WTC11 (cell line): ENCODE measurements at regions not wholly inside any gene's neighbourhood (a gene's known extent, or its start where the extent isn't known, plus 50 kb on each side); places are given as distances from the start of the nearest gene placed in this dataset.
A peak's percentile ranks its signal among the peaks of the same experiment; 100 is the strongest.

ENCODE experiments used
- CREB1 ChIP-seq: sonication (generic); formaldehyde crosslinking; IDR thresholded peaks from 2 replicates; pipeline ENCODE4 v1.8.0; 2023; ENCODE audit warnings: mild to moderate bottlenecking, missing genetic modification reagents
- CREM ChIP-seq: sonication (generic); formaldehyde crosslinking; IDR thresholded peaks from 2 replicates; pipeline ENCODE4 v1.8.1; 2022; ENCODE audit warnings: mild to moderate bottlenecking, missing genetic modification reagents, moderate library complexity
- ELF4 ChIP-seq: sonication (generic); formaldehyde crosslinking; IDR thresholded peaks from 2 replicates; pipeline ENCODE4 v1.8.1; 2022; ENCODE audit warnings: low read depth, mild to moderate bottlenecking, moderate library complexity, missing genetic modification reagents
- ETV6 ChIP-seq: sonication (generic); formaldehyde crosslinking; IDR thresholded peaks from 2 replicates; pipeline ENCODE4 v1.8.1; 2022; ENCODE audit warnings: mild to moderate bottlenecking, missing genetic modification reagents
- FOXK1 ChIP-seq: sonication (generic); formaldehyde crosslinking; IDR thresholded peaks from 2 replicates; pipeline ENCODE4 v1.8.0; 2022; ENCODE audit warnings: mild to moderate bottlenecking, moderate library complexity, missing genetic modification reagents
- GRHL2 ChIP-seq: fragments of 250-450 bp; sonication (Bioruptor Pico); IDR thresholded peaks from 2 replicates; pipeline ENCODE4 v1.8.0; 2022; ENCODE audit warnings: mild to moderate bottlenecking, moderate library complexity; ENCODE audit not compliant: insufficient replicate concordance, severe bottlenecking
- NFE2L1 ChIP-seq: sonication (generic); formaldehyde crosslinking; IDR thresholded peaks from 2 replicates; pipeline ENCODE4 v1.8.1; 2023; ENCODE audit warnings: missing genetic modification reagents
- NR2C2 ChIP-seq: sonication (generic); formaldehyde crosslinking; IDR thresholded peaks from 2 replicates; pipeline ENCODE4 v1.8.0; 2022; ENCODE audit warnings: mild to moderate bottlenecking, missing genetic modification reagents
- OVOL2 ChIP-seq: fragments of 250-450 bp; sonication (Bioruptor Pico); IDR thresholded peaks from 2 replicates; pipeline ENCODE4 v1.9.0; 2021; ENCODE audit warnings: mild to moderate bottlenecking, borderline replicate concordance
- SOX15 ChIP-seq: fragments of 250-450 bp; sonication (Bioruptor Pico); IDR thresholded peaks from 2 replicates; pipeline ENCODE4 v1.9.0; 2021; ENCODE audit warnings: mild to moderate bottlenecking
- TCF7 ChIP-seq: sonication (generic); formaldehyde crosslinking; IDR thresholded peaks from 2 replicates; pipeline ENCODE4 v1.8.0; 2022; ENCODE audit warnings: mild to moderate bottlenecking, low read depth, missing genetic modification reagents, moderate library complexity
- TP53 ChIP-seq: sonication (generic); formaldehyde crosslinking; IDR thresholded peaks from 2 replicates; pipeline ENCODE4 v1.8.1; 2023; ENCODE audit warnings: mild to moderate bottlenecking, missing genetic modification reagents
- ZBTB21 ChIP-seq: sonication (generic); formaldehyde crosslinking; IDR thresholded peaks from 2 replicates; pipeline ENCODE4 v1.8.1; 2023; ENCODE audit warnings: mild to moderate bottlenecking, missing genetic modification reagents, borderline replicate concordance
- ZNF219 ChIP-seq: sonication (generic); formaldehyde crosslinking; IDR thresholded peaks from 2 replicates; pipeline ENCODE4 v1.8.0; 2023; ENCODE audit warnings: missing genetic modification reagents, mild to moderate bottlenecking, borderline replicate concordance
- TF ChIP-seq, protein P1 (sequence below): fragments of 250-450 bp; sonication (Bioruptor Pico); IDR thresholded peaks from 2 replicates; pipeline ENCODE4 v1.9.0; 2021; ENCODE audit warnings: mild to moderate bottlenecking
- TF ChIP-seq, protein P2 (sequence below): fragments of 250-450 bp; sonication (Bioruptor Pico); IDR thresholded peaks from 2 replicates; pipeline ENCODE4 v2.1.2; 2022; ENCODE audit warnings: mild to moderate bottlenecking, moderate library complexity
- TF ChIP-seq, protein P3 (sequence below): sonication (generic); formaldehyde crosslinking; IDR thresholded peaks from 2 replicates; pipeline ENCODE4 v1.8.1; 2023; ENCODE audit warnings: mild to moderate bottlenecking, missing genetic modification reagents
- TF ChIP-seq, protein P4 (sequence below): sonication (generic); formaldehyde crosslinking; IDR thresholded peaks from 2 replicates; pipeline ENCODE4 v1.8.0; 2022; ENCODE audit warnings: mild to moderate bottlenecking, missing genetic modification reagents
- TF ChIP-seq, protein P5 (sequence below): sonication (generic); formaldehyde crosslinking; IDR thresholded peaks from 2 replicates; pipeline ENCODE4 v1.8.0; 2022; ENCODE audit warnings: missing genetic modification reagents
- TF ChIP-seq, protein P6 (sequence below): sonication (generic); formaldehyde crosslinking; IDR thresholded peaks from 2 replicates; pipeline ENCODE4 v1.8.0; 2023; ENCODE audit warnings: mild to moderate bottlenecking, missing genetic modification reagents
- TF ChIP-seq, protein P7 (sequence below): sonication (generic); formaldehyde crosslinking; IDR thresholded peaks from 2 replicates; pipeline ENCODE4 v1.8.1; 2023; ENCODE audit warnings: mild to moderate bottlenecking, missing genetic modification reagents, moderate library complexity

DNA sequence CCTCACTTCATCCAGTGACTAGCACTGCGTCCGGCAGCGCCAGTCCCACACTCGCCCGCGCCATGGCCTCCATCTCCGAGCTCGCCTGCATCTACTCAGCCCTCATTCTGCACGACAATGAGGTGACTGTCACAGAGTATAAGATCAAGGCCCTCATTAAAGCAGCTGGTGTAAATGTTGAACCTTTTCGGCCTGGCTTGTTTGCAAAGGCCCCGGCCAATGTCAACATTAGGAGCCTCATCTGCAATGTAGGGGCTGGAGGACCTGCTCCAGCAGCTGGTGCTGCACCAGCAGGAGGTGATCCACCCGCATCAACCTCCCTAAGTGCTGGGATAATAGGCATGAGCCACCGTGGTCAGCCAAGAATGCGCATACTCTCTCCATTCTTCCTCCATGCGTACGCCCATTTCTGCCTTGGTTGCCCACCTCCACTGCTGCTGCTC, 59.9 kb downstream of the IRF2BPL start (continued):
- TF ChIP-seq, protein P1, sequence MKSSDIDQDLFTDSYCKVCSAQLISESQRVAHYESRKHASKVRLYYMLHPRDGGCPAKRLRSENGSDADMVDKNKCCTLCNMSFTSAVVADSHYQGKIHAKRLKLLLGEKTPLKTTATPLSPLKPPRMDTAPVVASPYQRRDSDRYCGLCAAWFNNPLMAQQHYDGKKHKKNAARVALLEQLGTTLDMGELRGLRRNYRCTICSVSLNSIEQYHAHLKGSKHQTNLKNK: no peak
- TF ChIP-seq ZBTB21 (CRISPR knock-in tag): peak; percentile 88; the same call in 1 of the 2 replicates
- TF ChIP-seq, protein P2, sequence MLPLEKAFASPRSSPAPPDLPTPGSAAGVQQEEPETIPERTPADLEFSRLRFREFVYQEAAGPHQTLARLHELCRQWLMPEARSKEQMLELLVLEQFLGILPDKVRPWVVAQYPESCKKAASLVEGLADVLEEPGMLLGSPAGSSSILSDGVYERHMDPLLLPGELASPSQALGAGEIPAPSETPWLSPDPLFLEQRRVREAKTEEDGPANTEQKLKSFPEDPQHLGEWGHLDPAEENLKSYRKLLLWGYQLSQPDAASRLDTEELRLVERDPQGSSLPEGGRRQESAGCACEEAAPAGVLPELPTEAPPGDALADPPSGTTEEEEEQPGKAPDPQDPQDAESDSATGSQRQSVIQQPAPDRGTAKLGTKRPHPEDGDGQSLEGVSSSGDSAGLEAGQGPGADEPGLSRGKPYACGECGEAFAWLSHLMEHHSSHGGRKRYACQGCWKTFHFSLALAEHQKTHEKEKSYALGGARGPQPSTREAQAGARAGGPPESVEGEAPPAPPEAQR: 0 out of 2 replicates have a peak, but pooled peaks have one; percentile 47
- TF ChIP-seq CREM: no peak
- TF ChIP-seq, protein P3, sequence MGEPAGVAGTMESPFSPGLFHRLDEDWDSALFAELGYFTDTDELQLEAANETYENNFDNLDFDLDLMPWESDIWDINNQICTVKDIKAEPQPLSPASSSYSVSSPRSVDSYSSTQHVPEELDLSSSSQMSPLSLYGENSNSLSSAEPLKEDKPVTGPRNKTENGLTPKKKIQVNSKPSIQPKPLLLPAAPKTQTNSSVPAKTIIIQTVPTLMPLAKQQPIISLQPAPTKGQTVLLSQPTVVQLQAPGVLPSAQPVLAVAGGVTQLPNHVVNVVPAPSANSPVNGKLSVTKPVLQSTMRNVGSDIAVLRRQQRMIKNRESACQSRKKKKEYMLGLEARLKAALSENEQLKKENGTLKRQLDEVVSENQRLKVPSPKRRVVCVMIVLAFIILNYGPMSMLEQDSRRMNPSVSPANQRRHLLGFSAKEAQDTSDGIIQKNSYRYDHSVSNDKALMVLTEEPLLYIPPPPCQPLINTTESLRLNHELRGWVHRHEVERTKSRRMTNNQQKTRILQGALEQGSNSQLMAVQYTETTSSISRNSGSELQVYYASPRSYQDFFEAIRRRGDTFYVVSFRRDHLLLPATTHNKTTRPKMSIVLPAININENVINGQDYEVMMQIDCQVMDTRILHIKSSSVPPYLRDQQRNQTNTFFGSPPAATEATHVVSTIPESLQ (CRISPR knock-in tag): no peak
- TF ChIP-seq, protein P4, sequence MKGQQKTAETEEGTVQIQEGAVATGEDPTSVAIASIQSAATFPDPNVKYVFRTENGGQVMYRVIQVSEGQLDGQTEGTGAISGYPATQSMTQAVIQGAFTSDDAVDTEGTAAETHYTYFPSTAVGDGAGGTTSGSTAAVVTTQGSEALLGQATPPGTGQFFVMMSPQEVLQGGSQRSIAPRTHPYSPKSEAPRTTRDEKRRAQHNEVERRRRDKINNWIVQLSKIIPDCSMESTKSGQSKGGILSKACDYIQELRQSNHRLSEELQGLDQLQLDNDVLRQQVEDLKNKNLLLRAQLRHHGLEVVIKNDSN: no peak
- no peak for TF ChIP-seq CREB1 (CRISPR knock-in tag)
- TF ChIP-seq ELF4 (CRISPR knock-in tag): no peak
- no peak for TF ChIP-seq SOX15
- TF ChIP-seq TCF7 (CRISPR knock-in tag): no peak
- TF ChIP-seq, protein P5, sequence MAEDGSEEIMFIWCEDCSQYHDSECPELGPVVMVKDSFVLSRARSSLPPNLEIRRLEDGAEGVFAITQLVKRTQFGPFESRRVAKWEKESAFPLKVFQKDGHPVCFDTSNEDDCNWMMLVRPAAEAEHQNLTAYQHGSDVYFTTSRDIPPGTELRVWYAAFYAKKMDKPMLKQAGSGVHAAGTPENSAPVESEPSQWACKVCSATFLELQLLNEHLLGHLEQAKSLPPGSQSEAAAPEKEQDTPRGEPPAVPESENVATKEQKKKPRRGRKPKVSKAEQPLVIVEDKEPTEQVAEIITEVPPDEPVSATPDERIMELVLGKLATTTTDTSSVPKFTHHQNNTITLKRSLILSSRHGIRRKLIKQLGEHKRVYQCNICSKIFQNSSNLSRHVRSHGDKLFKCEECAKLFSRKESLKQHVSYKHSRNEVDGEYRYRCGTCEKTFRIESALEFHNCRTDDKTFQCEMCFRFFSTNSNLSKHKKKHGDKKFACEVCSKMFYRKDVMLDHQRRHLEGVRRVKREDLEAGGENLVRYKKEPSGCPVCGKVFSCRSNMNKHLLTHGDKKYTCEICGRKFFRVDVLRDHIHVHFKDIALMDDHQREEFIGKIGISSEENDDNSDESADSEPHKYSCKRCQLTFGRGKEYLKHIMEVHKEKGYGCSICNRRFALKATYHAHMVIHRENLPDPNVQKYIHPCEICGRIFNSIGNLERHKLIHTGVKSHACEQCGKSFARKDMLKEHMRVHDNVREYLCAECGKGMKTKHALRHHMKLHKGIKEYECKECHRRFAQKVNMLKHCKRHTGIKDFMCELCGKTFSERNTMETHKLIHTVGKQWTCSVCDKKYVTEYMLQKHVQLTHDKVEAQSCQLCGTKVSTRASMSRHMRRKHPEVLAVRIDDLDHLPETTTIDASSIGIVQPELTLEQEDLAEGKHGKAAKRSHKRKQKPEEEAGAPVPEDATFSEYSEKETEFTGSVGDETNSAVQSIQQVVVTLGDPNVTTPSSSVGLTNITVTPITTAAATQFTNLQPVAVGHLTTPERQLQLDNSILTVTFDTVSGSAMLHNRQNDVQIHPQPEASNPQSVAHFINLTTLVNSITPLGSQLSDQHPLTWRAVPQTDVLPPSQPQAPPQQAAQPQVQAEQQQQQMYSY (CRISPR knock-in tag): no peak
- TF ChIP-seq NFE2L1: no peak
- TF ChIP-seq, protein P6, sequence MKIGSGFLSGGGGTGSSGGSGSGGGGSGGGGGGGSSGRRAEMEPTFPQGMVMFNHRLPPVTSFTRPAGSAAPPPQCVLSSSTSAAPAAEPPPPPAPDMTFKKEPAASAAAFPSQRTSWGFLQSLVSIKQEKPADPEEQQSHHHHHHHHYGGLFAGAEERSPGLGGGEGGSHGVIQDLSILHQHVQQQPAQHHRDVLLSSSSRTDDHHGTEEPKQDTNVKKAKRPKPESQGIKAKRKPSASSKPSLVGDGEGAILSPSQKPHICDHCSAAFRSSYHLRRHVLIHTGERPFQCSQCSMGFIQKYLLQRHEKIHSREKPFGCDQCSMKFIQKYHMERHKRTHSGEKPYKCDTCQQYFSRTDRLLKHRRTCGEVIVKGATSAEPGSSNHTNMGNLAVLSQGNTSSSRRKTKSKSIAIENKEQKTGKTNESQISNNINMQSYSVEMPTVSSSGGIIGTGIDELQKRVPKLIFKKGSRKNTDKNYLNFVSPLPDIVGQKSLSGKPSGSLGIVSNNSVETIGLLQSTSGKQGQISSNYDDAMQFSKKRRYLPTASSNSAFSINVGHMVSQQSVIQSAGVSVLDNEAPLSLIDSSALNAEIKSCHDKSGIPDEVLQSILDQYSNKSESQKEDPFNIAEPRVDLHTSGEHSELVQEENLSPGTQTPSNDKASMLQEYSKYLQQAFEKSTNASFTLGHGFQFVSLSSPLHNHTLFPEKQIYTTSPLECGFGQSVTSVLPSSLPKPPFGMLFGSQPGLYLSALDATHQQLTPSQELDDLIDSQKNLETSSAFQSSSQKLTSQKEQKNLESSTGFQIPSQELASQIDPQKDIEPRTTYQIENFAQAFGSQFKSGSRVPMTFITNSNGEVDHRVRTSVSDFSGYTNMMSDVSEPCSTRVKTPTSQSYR (CRISPR knock-in tag): peak; percentile 15; the same call in 1 of the 2 replicates
- TF ChIP-seq, protein P7, sequence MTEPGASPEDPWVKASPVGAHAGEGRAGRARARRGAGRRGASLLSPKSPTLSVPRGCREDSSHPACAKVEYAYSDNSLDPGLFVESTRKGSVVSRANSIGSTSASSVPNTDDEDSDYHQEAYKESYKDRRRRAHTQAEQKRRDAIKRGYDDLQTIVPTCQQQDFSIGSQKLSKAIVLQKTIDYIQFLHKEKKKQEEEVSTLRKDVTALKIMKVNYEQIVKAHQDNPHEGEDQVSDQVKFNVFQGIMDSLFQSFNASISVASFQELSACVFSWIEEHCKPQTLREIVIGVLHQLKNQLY (CRISPR knock-in tag): no peak
- TF ChIP-seq TP53: 0 out of 2 replicates have a peak, but pooled peaks have one; percentile 49
- no peak for TF ChIP-seq GRHL2 (CRISPR knock-in tag)
- peak; percentile 94 for TF ChIP-seq ETV6 (CRISPR knock-in tag)
- peak; percentile 84 for TF ChIP-seq FOXK1 (CRISPR knock-in tag)
- no peak for TF ChIP-seq NR2C2 (CRISPR knock-in tag)
- TF ChIP-seq ZNF219 (CRISPR knock-in tag): peak; percentile 55; the same call in 1 of the 2 replicates
- TF ChIP-seq OVOL2 (CRISPR knock-in tag): no peak
